NB4 (cell line): ENCODE measurements at regions not wholly inside any gene's neighbourhood (a gene's known extent, or its start where the extent isn't known, plus 50 kb on each side); places are given as distances from the start of the nearest gene placed in this dataset.

Experiments used
- DNase-seq: peaks from one replicate; pipeline ENCODE4 v3.0.0; 2010; ENCODE audit warnings: low read depth
- H3K4me3 ChIP-seq: one replicate; pipeline ENCODE4 v1.5.1; 2011; ENCODE audit warnings: mild to moderate bottlenecking, low read depth, low read length, moderate library complexity
- CTCF ChIP-seq: IDR thresholded peaks from one replicate; pipeline ENCODE4 v1.5.1; 2012; ENCODE audit warnings: low read depth, low read length
- MAX ChIP-seq: IDR thresholded peaks from 2 replicates; pipeline ENCODE4 v1.6.1; 2011; ENCODE audit warnings: low read depth, low read length
- MYC ChIP-seq: IDR thresholded peaks from 2 replicates; pipeline ENCODE4 v1.6.1; 2011; ENCODE audit warnings: low read depth, low read length
- POLR2A ChIP-seq: IDR thresholded peaks from 2 replicates; pipeline ENCODE4 v1.6.1; 2011; ENCODE audit warnings: mild to moderate bottlenecking; ENCODE audit not compliant: insufficient read length; ENCODE audit errors: extremely low read depth

GRCh38 chr15:35293353-35294130 lies 208.4 kb upstream of the NANOGP8 start:
- H3K4me3 ChIP-seq = no peak overlapping the region
- 0 out of 2 replicates have a peak, but pooled peaks have one; percentile 15 for TF ChIP-seq MYC
- no peak for TF ChIP-seq POLR2A
- DNase-seq = peak; percentile 50

- TF ChIP-seq CTCF = no peak
- no peak for TF ChIP-seq MYC
- no peak for TF ChIP-seq POLR2A
- no peak for TF ChIP-seq MAX
- DNase-seq = no peak
These were observed 205.2 kb upstream of the NANOGP8 start for GRCh38 chr15:35290301-35290721.

GRCh38 chr15:35289024-35289617 lies 204.0 kb upstream of the NANOGP8 start:
- no peak overlapping the region for H3K4me3 ChIP-seq
- TF ChIP-seq CTCF (peak; percentile 52), MAX (no peak)
- peak; percentile 51 for DNase-seq

More at GRCh38 chr15:35290301-35290721, 205.2 kb upstream of the NANOGP8 start:
- no peak overlapping the region for H3K4me3 ChIP-seq

GRCh38 chr15:35288580-35288979 lies 203.5 kb upstream of the NANOGP8 start:
- DNase-seq = no peak
- TF ChIP-seq CTCF = no peak
- no peak for TF ChIP-seq POLR2A
- no peak for TF ChIP-seq MAX
- TF ChIP-seq MYC = no peak
- H3K4me3 ChIP-seq = no peak overlapping the region

GRCh38 chr15:35286721-35287120 lies 201.6 kb upstream of the NANOGP8 start:
- no peak overlapping the region for H3K4me3 ChIP-seq
- no peak for DNase-seq
- TF ChIP-seq MYC (no peak), POLR2A (no peak), MAX (no peak), CTCF (no peak)

GRCh38 chr15:35282965-35283496 lies 197.9 kb upstream of the NANOGP8 start:
- no peak for DNase-seq
- no peak for TF ChIP-seq POLR2A
- H3K4me3 ChIP-seq = no peak overlapping the region

- no peak overlapping the region for H3K4me3 ChIP-seq
- TF ChIP-seq MAX (no peak), POLR2A (no peak), CTCF (no peak), MYC (no peak)
- DNase-seq = no peak
These were observed 196.4 kb upstream of the NANOGP8 start for GRCh38 chr15:35281515-35281914.
